Gastrocnemius medialis (tissue), 4 donors: ENCODE measurements at regions not wholly inside any gene's neighbourhood (a gene's known extent, or its start where the extent isn't known, plus 50 kb on each side); places are given as distances from the start of the nearest gene placed in this dataset.

Experiments
- ATAC-seq, 2 donors: fragments of 150-250 bp; one replicate each; pipeline ENCODE4 v1.9.1; 2016
- DNase-seq, 2 donors: peaks; one replicate each; pipeline ENCODE4 v3.0.0-alpha.2; 2019
- H3K27ac ChIP-seq, 4 donors: fragments of 200-600 bp; sonication (generic); 1 replicate in 1 of 4; 2 replicates in 3 of 4; pipeline ENCODE4 v1.5.1; 2016 to 2018; ENCODE audit warnings: mild to moderate bottlenecking in 2 of 4, moderate library complexity in 1 of 4
- H3K27me3 ChIP-seq, 3 donors: fragments of 200-600 bp; sonication (generic) in 2 of 3; 1 replicate in 1 of 3; 2 replicates in 2 of 3; pipeline versions ENCODE4 v1.5.1 to v1.6.0; 2016 to 2019; ENCODE audit warnings: mild to moderate bottlenecking in 1 of 3, moderate library complexity in 1 of 3
- H3K36me3 ChIP-seq, 2 donors: fragments of 200-600 bp; sonication (generic) in 1 of 2; one replicate each; pipeline ENCODE4 v1.5.1; 2017 to 2018
- H3K4me1 ChIP-seq, 2 donors: fragments of 200-600 bp; sonication (generic) in 1 of 2; one replicate each; pipeline ENCODE4 v1.5.1; 2016 to 2017; ENCODE audit warnings: mild to moderate bottlenecking in 2 of 2
- H3K4me3 ChIP-seq, 4 donors: fragments of 200-600 bp; sonication (generic) in 3 of 4; 1 replicate in 1 of 4; 2 replicates in 3 of 4; pipeline ENCODE4 v1.5.1; 2016 to 2019; ENCODE audit warnings: mild to moderate bottlenecking in 2 of 4
- H3K9me3 ChIP-seq, 3 donors: fragments of 200-600 bp; sonication (generic) in 2 of 3; 1 replicate in 1 of 3; 2 replicates in 2 of 3; pipeline ENCODE4 v1.5.1; 2016 to 2019
- POLR2A ChIP-seq, 2 donors: fragments of 450-650 bp; IDR thresholded peaks; one replicate each; pipeline ENCODE4 v1.6.1; 2017; ENCODE audit warnings: antibody characterized with exemption in 2 of 2, mild to moderate bottlenecking in 2 of 2, moderate library complexity in 2 of 2
- in situ Hi-C, 4 donors: fragments of 200-750 bp; cut with MboI; loops; one replicate each; pipeline versions ENCODE4 v1.15.0 to v1.8.0; 2017; ENCODE audit warnings: low sequenced_read_pairs in 4 of 4
- intact Hi-C: fragments of 100-400 bp; cut with DNase I; formaldehyde crosslinking; loops from one replicate; pipeline ENCODE4 v1.15.1; 2023; ENCODE audit warnings: low total_unique reads
- TF ChIP-seq, protein P1 (sequence below), 5 experiments: fragments of 450-650 bp in 3 of 5; fragments of 200-600 bp in 2 of 5; sonication (generic) in 2 of 5; IDR thresholded peaks in 4 of 5; conservative IDR thresholded peaks in 1 of 5; 1 replicate in 4 of 5; 2 replicates in 1 of 5; pipeline ENCODE4 v1.5.1; 2016 to 2019; ENCODE audit warnings: antibody characterized with exemption in 5 of 5, mild to moderate bottlenecking in 3 of 5, moderate library complexity in 3 of 5

DNA sequence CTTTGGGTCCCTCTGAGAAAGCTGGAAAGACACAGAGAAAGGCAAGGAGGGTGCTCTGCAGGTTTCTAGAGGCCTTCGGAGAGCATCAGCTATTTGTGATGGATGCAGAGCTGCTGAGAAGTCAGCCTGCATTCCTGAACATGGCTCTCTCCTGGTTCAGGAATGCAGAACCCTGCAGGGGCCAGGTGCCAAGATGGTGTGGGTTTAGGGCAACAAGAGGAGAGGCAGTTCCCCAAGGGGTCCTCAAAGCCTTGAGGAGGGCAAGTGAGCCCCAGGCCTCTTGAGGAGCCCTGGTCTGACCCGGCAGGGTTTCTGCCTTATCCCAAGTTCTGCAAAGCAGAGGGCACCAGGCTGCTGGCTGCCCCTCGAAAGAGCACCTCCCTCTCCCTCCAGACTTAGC, 93.3 kb downstream of the HS1BP3 start:
- intact Hi-C loops, result no loop called here
- H3K36me3 ChIP-seq, result no peaks in the 10 kb centered on the region
- ATAC-seq, result no peak
- no peak for DNase-seq
- TF ChIP-seq POLR2A (IDR thresholded peaks at IDR 0.05), result no peak
- TF ChIP-seq, protein P1, sequence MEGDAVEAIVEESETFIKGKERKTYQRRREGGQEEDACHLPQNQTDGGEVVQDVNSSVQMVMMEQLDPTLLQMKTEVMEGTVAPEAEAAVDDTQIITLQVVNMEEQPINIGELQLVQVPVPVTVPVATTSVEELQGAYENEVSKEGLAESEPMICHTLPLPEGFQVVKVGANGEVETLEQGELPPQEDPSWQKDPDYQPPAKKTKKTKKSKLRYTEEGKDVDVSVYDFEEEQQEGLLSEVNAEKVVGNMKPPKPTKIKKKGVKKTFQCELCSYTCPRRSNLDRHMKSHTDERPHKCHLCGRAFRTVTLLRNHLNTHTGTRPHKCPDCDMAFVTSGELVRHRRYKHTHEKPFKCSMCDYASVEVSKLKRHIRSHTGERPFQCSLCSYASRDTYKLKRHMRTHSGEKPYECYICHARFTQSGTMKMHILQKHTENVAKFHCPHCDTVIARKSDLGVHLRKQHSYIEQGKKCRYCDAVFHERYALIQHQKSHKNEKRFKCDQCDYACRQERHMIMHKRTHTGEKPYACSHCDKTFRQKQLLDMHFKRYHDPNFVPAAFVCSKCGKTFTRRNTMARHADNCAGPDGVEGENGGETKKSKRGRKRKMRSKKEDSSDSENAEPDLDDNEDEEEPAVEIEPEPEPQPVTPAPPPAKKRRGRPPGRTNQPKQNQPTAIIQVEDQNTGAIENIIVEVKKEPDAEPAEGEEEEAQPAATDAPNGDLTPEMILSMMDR (IDR thresholded peaks at IDR 0.05 in 4 of 5, conservative IDR thresholded peaks at IDR 0.05 in 1 of 5), result no peak
- peaks cover under 1 to 5% of the 10 kb centered on the region in 2 donors for H3K4me1 ChIP-seq
- in situ Hi-C loops, result no loop called here
- no peak overlapping the region for H3K27ac ChIP-seq
- no peaks in the 10 kb centered on the region for H3K27me3 ChIP-seq
- H3K4me3 ChIP-seq, result no peak overlapping the region
- no peaks in the 10 kb centered on the region for H3K9me3 ChIP-seq

DNA sequence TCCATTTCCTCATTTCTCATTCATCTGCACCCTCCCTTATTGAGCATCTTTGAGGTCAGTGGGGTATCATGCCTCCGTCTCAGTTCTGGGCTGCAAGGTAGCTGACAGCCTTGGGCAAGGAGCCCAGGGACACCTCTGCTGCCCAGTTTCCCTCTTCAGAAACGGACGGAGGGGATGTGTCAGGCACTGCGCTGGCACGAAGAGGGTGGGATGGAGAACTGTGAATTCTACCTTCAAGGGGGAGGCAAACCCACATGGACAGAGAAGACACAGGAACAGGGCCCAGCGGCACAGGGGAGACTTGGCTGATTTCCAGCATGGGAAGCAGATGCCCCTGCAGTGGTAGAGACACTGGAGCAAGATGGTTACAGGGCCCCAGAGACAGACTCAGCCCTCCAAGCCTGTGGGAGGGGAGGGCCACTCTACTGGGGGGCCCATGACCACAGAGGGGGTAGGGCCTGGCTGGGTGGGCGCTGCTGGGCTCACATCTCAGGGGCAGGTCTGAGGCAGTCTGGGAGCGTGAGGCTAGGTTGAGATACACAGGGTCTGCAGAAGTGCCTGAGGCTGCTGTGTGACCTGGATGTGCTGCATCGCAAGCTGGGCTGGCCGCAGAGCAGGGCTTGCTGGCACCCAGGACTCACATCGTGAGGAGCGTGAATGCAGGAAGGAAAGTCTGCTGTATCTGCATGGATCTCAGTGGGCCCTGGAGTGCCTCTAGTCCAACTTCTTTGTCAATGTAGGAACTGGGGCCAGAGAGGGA, 92.3 kb downstream of the HS1BP3 start:
- Histone ChIP-seq H3K9me3 (no peaks in the 10 kb centered on the region), H3K27me3 (no peaks in the 10 kb centered on the region), H3K4me3 (no peak overlapping the region), H3K36me3 (no peaks in the 10 kb centered on the region), H3K27ac (no peak overlapping the region), H3K4me1 (no peaks in the 10 kb centered on the region)
- TF ChIP-seq, protein P1 (IDR thresholded peaks at IDR 0.05 in 4 of 5, conservative IDR thresholded peaks at IDR 0.05 in 1 of 5), result no peak
- no peak for TF ChIP-seq POLR2A (IDR thresholded peaks at IDR 0.05)
- intact Hi-C loops (no loop called here), in situ Hi-C loops (no loop called here)
- no peak for ATAC-seq
- DNase-seq, result no peak

DNA sequence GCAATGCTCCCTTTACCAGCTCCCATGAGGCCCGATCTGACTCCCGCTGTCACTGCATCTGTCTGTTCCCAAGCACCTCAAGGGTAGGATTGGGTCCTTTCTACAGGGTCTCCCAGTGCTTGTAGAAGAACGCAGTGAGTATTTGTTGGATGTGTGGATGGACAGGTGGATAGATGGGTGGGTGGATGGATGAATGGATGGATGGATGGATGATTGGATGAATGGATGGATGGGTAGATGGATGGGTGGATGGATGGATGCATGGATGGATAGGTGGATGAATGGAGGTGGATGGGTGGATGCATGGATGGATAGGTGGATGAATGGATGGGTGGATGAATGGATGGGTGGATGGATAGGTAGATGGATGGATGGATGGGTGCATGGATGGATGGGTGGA, 91.6 kb downstream of the HS1BP3 start:
- no peak for TF ChIP-seq POLR2A (IDR thresholded peaks at IDR 0.05)
- TF ChIP-seq, protein P1 (IDR thresholded peaks at IDR 0.05 in 4 of 5, conservative IDR thresholded peaks at IDR 0.05 in 1 of 5), result no peak
- H3K9me3 ChIP-seq, result no peaks in the 10 kb centered on the region
- no peaks in the 10 kb centered on the region for H3K27me3 ChIP-seq
- H3K27ac ChIP-seq, result no peak overlapping the region
- H3K36me3 ChIP-seq, result no peaks in the 10 kb centered on the region
- DNase-seq, result no peak
- H3K4me1 ChIP-seq, result no peaks in the 10 kb centered on the region
- no peak overlapping the region for H3K4me3 ChIP-seq
- intact Hi-C loops, result no loop called here
- ATAC-seq, result no peak
- in situ Hi-C loops, result no loop called here

DNA sequence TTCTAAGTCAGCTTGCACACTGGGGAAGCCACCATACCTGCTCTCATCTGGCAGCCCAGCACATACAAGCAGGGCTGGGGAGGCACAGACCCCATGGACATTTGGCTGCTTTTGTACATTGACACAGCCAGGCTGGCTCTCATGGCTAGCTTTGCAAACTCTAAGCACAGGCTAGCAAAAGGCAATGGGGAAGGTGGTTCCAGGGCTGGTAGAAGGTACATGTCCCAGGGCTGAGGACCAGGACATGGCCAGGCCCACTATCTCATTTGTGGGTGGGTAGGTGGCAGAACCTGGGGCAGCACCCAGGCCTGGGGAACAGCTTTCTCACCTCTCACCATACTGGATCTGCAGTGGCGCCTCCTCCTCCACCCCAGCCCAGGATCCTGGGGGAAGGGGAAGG, 90.9 kb downstream of the HS1BP3 start:
- ATAC-seq, result no peak
- no peak for DNase-seq
- no peak for TF ChIP-seq POLR2A (IDR thresholded peaks at IDR 0.05)
- TF ChIP-seq, protein P1 (IDR thresholded peaks at IDR 0.05 in 4 of 5, conservative IDR thresholded peaks at IDR 0.05 in 1 of 5), result no peak
- in situ Hi-C loops (no loop called here), intact Hi-C loops (no loop called here)
- Histone ChIP-seq H3K36me3 (no peaks in the 10 kb centered on the region), H3K27ac (no peak overlapping the region), H3K9me3 (no peaks in the 10 kb centered on the region), H3K4me1 (no peaks in the 10 kb centered on the region), H3K27me3 (no peaks in the 10 kb centered on the region), H3K4me3 (no peak overlapping the region)
